Astrocyte (in vitro differentiated cells and primary cell): ENCODE measurements at regions not wholly inside any gene's neighbourhood (a gene's known extent, or its start where the extent isn't known, plus 50 kb on each side); places are given as distances from the start of the nearest gene placed in this dataset.

Experiments
- DNase-seq: peaks from one replicate; pipeline ENCODE4 v3.0.0-alpha.2; 2010; ENCODE audit warnings: low read depth
- FAIRE-seq: peaks from 2 replicates; lab custom pipeline; 2011; peaks lifted over from hg19 to GRCh38; lab: Jason Lieb, UNC
- H2AFZ ChIP-seq: 2 replicates; pipeline ENCODE4 v1.6.0; 2012; ENCODE audit warnings: low read depth, low read length, inconsistent platforms
- H3K27ac ChIP-seq: 2 replicates; pipeline ENCODE4 v1.5.1; 2011; ENCODE audit warnings: low read depth, low read length, inconsistent platforms
- H3K27me3 ChIP-seq: 2 replicates; pipeline ENCODE4 v1.6.0; 2011; ENCODE audit warnings: low read length, inconsistent platforms; ENCODE audit not compliant: insufficient read depth
- H3K36me3 ChIP-seq: 2 replicates; pipeline ENCODE4 v1.5.1; 2011; ENCODE audit warnings: low read length, inconsistent platforms; ENCODE audit not compliant: insufficient read depth
- H3K4me1 ChIP-seq: 2 replicates; pipeline ENCODE4 v1.5.1; 2011; ENCODE audit warnings: low read length, inconsistent platforms; ENCODE audit not compliant: insufficient read depth
- H3K4me2 ChIP-seq: 2 replicates; pipeline ENCODE4 v1.6.0; 2012; ENCODE audit warnings: low read length, inconsistent platforms
- H3K4me3 ChIP-seq: 2 replicates; pipeline ENCODE4 v1.5.1; 2011; ENCODE audit warnings: low read depth, mild to moderate bottlenecking, low read length, inconsistent platforms; ENCODE audit not compliant: insufficient read depth
- H3K79me2 ChIP-seq: 2 replicates; pipeline ENCODE4 v1.6.0; 2012; ENCODE audit warnings: mild to moderate bottlenecking, low read length, inconsistent platforms; ENCODE audit not compliant: insufficient read depth
- H3K9ac ChIP-seq: 2 replicates; pipeline ENCODE4 v1.6.0; 2012; ENCODE audit warnings: mild to moderate bottlenecking, low read length, inconsistent platforms
- H3K9me3 ChIP-seq: 2 replicates; pipeline ENCODE4 v1.5.1; 2012; ENCODE audit warnings: low read depth, mild to moderate bottlenecking, low read length, inconsistent platforms; ENCODE audit not compliant: insufficient read depth
- H4K20me1 ChIP-seq: 2 replicates; pipeline ENCODE4 v1.6.0; 2012; ENCODE audit warnings: low read length, inconsistent platforms; ENCODE audit not compliant: insufficient read depth
- H3K27ac Mint-ChIP-seq: one replicate; pipeline ENCODE4 v1.8.0; 2021; ENCODE audit warnings: mild to moderate bottlenecking, mixed read lengths; ENCODE audit not compliant: unreplicated experiment
- H3K27me3 Mint-ChIP-seq: one replicate; pipeline ENCODE4 v1.8.0; 2021; ENCODE audit warnings: low read depth, mixed read lengths; ENCODE audit not compliant: unreplicated experiment
- H3K36me3 Mint-ChIP-seq: one replicate; pipeline ENCODE4 v1.8.0; 2021; ENCODE audit warnings: low read depth, mixed read lengths; ENCODE audit not compliant: unreplicated experiment
- H3K4me1 Mint-ChIP-seq: one replicate; pipeline ENCODE4 v1.8.0; 2021; ENCODE audit warnings: low read depth, mixed read lengths; ENCODE audit not compliant: unreplicated experiment
- H3K4me3 Mint-ChIP-seq: one replicate; pipeline ENCODE4 v1.8.0; 2021; ENCODE audit warnings: mild to moderate bottlenecking, moderate library complexity, mixed read lengths; ENCODE audit not compliant: unreplicated experiment
- H3K9me3 Mint-ChIP-seq: one replicate; pipeline ENCODE4 v1.8.0; 2021; ENCODE audit warnings: mild to moderate bottlenecking, mixed read lengths; ENCODE audit not compliant: unreplicated experiment
- EZH2 ChIP-seq: IDR thresholded peaks from 2 replicates; pipeline ENCODE4 v1.6.1; 2012; ENCODE audit warnings: mild to moderate bottlenecking, low read length, inconsistent platforms; ENCODE audit not compliant: insufficient read depth
- TF ChIP-seq, protein P1 (sequence below): IDR thresholded peaks from 2 replicates; pipeline ENCODE4 v1.5.1; 2011; ENCODE audit warnings: low read depth, mild to moderate bottlenecking, inconsistent platforms, low read length, moderate library complexity; ENCODE audit not compliant: insufficient read depth

DNA sequence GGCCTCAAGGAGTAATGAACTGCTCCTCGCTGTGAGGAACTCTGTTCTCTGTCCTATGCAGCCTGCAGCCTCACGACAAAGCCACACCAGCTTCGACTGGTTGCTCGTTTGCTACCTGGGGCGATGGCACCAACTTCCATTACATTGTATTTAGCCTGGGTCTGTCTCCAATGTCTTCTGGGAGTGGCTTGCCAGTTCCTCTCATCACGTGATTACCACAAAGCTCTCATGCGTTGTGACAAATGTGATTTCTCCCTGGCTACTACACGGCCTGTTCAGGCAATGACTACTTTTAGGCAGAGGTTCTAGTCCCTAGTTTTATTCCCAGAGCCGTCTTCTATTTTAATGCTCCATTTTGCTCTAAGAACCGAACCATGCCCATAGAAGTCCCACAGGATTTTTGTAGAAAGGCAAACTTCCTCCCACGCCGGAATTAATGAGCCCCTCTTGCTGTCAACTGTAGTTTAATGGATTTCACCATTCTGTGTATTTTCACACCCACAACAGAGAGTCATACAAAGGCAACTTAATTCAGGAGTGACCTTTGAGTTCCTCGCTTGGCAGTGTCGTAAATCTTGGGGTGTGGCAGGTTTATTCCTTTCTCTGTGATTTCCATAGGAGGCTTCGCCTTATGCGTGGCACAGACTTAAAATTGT lies 351.9 kb downstream of the EFNB2 start:
- Mint-ChIP-seq H3K4me1 (peaks cover 16% of the 10 kb centered on the region), H3K27me3 (no peaks in the 10 kb centered on the region), H3K4me3 (no peak overlapping the region), H3K27ac (no peak overlapping the region), H3K9me3 (no peaks in the 10 kb centered on the region), H3K36me3 (no peaks in the 10 kb centered on the region)
- Histone ChIP-seq H3K27ac (no peak overlapping the region), H3K4me2 (no peak overlapping the region), H3K4me1 (peaks cover 9% of the 10 kb centered on the region), H2AFZ (no peak overlapping the region), H4K20me1 (no peaks in the 10 kb centered on the region), H3K27me3 (no peaks in the 10 kb centered on the region), H3K36me3 (no peaks in the 10 kb centered on the region), H3K79me2 (no peaks in the 10 kb centered on the region), H3K9me3 (no peaks in the 10 kb centered on the region), H3K9ac (no peak overlapping the region), H3K4me3 (no peak overlapping the region)
- FAIRE-seq = no peak
- TF ChIP-seq, protein P1, sequence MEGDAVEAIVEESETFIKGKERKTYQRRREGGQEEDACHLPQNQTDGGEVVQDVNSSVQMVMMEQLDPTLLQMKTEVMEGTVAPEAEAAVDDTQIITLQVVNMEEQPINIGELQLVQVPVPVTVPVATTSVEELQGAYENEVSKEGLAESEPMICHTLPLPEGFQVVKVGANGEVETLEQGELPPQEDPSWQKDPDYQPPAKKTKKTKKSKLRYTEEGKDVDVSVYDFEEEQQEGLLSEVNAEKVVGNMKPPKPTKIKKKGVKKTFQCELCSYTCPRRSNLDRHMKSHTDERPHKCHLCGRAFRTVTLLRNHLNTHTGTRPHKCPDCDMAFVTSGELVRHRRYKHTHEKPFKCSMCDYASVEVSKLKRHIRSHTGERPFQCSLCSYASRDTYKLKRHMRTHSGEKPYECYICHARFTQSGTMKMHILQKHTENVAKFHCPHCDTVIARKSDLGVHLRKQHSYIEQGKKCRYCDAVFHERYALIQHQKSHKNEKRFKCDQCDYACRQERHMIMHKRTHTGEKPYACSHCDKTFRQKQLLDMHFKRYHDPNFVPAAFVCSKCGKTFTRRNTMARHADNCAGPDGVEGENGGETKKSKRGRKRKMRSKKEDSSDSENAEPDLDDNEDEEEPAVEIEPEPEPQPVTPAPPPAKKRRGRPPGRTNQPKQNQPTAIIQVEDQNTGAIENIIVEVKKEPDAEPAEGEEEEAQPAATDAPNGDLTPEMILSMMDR = no peak
- TF ChIP-seq EZH2 = no peak
- no peak for DNase-seq

- Histone ChIP-seq H3K9ac (peak overlapping the region; percentile 37), H3K9me3 (no peaks in the 10 kb centered on the region), H2AFZ (peak overlapping the region; percentile 53), H3K4me1 (peaks cover 9% of the 10 kb centered on the region), H4K20me1 (no peaks in the 10 kb centered on the region), H3K79me2 (no peaks in the 10 kb centered on the region), H3K36me3 (no peaks in the 10 kb centered on the region), H3K4me3 (peak overlapping the region; percentile 38), H3K4me2 (peak overlapping the region; percentile 71), H3K27me3 (no peaks in the 10 kb centered on the region), H3K27ac (peak overlapping the region; percentile 26)
- FAIRE-seq (peak; percentile 96), DNase-seq (peak; percentile 94)
- H3K36me3 Mint-ChIP-seq = no peaks in the 10 kb centered on the region
- H3K27ac Mint-ChIP-seq = peak overlapping the region; percentile 67
- TF ChIP-seq, protein P1 = no peak
- no peak for TF ChIP-seq EZH2
- peaks cover 16% of the 10 kb centered on the region for H3K4me1 Mint-ChIP-seq
- H3K4me3 Mint-ChIP-seq = no peak overlapping the region
- H3K27me3 Mint-ChIP-seq = no peaks in the 10 kb centered on the region
- no peaks in the 10 kb centered on the region for H3K9me3 Mint-ChIP-seq
Measured at GRCh38 chr13:106182404-106182803, 353.1 kb downstream of the EFNB2 start.

- no peaks in the 10 kb centered on the region for H3K36me3 ChIP-seq
- H3K27ac ChIP-seq = no peak overlapping the region
- no peaks in the 10 kb centered on the region for H3K79me2 ChIP-seq
- Mint-ChIP-seq H3K4me1 (peaks cover 20% of the 10 kb centered on the region), H3K27ac (no peak overlapping the region), H3K36me3 (no peaks in the 10 kb centered on the region), H3K9me3 (no peaks in the 10 kb centered on the region), H3K4me3 (no peak overlapping the region), H3K27me3 (no peaks in the 10 kb centered on the region)
- no peak overlapping the region for H2AFZ ChIP-seq
- FAIRE-seq (no peak), DNase-seq (no peak)
- no peaks in the 10 kb centered on the region for H4K20me1 ChIP-seq
- H3K4me1 ChIP-seq = peaks cover 17% of the 10 kb centered on the region
- H3K9me3 ChIP-seq = no peaks in the 10 kb centered on the region
- H3K4me3 ChIP-seq = no peak overlapping the region
- H3K27me3 ChIP-seq = no peaks in the 10 kb centered on the region
- TF ChIP-seq, protein P1 = no peak
- no peak for TF ChIP-seq EZH2
- H3K4me2 ChIP-seq = no peak overlapping the region
- no peak overlapping the region for H3K9ac ChIP-seq
Measured at GRCh38 chr13:106178816-106179215, 356.6 kb downstream of the EFNB2 start.
